Breast epithelium (tissue), 4 donors: ENCODE measurements at regions not wholly inside any gene's neighbourhood (a gene's known extent, or its start where the extent isn't known, plus 50 kb on each side); places are given as distances from the start of the nearest gene placed in this dataset.

Source experiments
- DNase-seq, 2 donors: peaks; one replicate each; pipeline ENCODE4 v3.0.0-alpha.2; 2019; ENCODE audit warnings: low spot score in 2 of 2
- H3K27ac ChIP-seq, 2 donors: fragments of 200-600 bp; sonication (generic) in 1 of 2; one replicate each; pipeline ENCODE4 v1.5.1; 2016 to 2019; ENCODE audit warnings: mild to moderate bottlenecking in 1 of 2
- H3K27me3 ChIP-seq, 2 donors: fragments of 200-600 bp; sonication (generic) in 1 of 2; one replicate each; pipeline versions ENCODE4 v1.5.1 to v1.6.0; 2017 to 2019; ENCODE audit warnings: control low read depth in 1 of 2, mild to moderate bottlenecking in 1 of 2
- H3K36me3 ChIP-seq: fragments of 200-600 bp; one replicate; pipeline ENCODE4 v1.5.1; 2019
- H3K4me1 ChIP-seq, 2 donors: fragments of 200-600 bp; sonication (generic); one replicate each; pipeline ENCODE4 v1.5.1; 2016 to 2019; ENCODE audit warnings: control low read depth in 1 of 2
- H3K4me3 ChIP-seq, 3 donors: fragments of 200-600 bp; sonication (generic); 1 replicate in 2 of 3; 2 replicates in 1 of 3; pipeline ENCODE4 v1.5.1; 2016 to 2019; ENCODE audit warnings: mild to moderate bottlenecking in 3 of 3, moderate library complexity in 2 of 3
- H3K9me3 ChIP-seq, 2 donors: fragments of 200-600 bp; sonication (generic) in 1 of 2; one replicate each; pipeline ENCODE4 v1.5.1; 2016 to 2019; ENCODE audit warnings: control low read depth in 1 of 2
- CTCF ChIP-seq, 3 donors: fragments of 450-650 bp; IDR thresholded peaks; one replicate each; pipeline ENCODE4 v1.5.1; 2016 to 2017; ENCODE audit warnings: antibody characterized with exemption in 3 of 3, mild to moderate bottlenecking in 3 of 3, moderate library complexity in 3 of 3
- POLR2A ChIP-seq: fragments of 450-650 bp; IDR thresholded peaks from one replicate; pipeline ENCODE4 v1.6.1; 2016; ENCODE audit warnings: antibody characterized with exemption, mild to moderate bottlenecking, moderate library complexity
- POLR2AphosphoS5 ChIP-seq, 3 donors: sonication (generic); formaldehyde crosslinking; IDR thresholded peaks; one replicate each; pipeline ENCODE4 v1.6.1; 2017; ENCODE audit warnings: antibody characterized with exemption in 3 of 3
- intact Hi-C: fragments of 100-400 bp; cut with DNase I; formaldehyde crosslinking; loops from one replicate; pipeline ENCODE4 v1.15.1; 2023; ENCODE audit warnings: low total_unique reads

- intact Hi-C loops = no loop called here
- Histone ChIP-seq H3K27me3 (no peaks in the 10 kb centered on the region), H3K9me3 (peaks cover 9 to 11% of the 10 kb centered on the region in 2 donors), H3K4me1 (no peaks in the 10 kb centered on the region), H3K4me3 (no peak overlapping the region), H3K36me3 (no peaks in the 10 kb centered on the region), H3K27ac (no peak overlapping the region)
- TF ChIP-seq CTCF (IDR thresholded peaks at IDR 0.05) (no peak), POLR2AphosphoS5 (IDR thresholded peaks at IDR 0.05) (no peak), POLR2A (no peak)
- no peak for DNase-seq
Measured at GRCh38 chr10:54909165-54909564, 108.1 kb upstream of the PCDH15 start.

GRCh38 chr10:54908019-54908418 is 107.0 kb upstream of the PCDH15 start:
- Histone ChIP-seq H3K4me1 (no peaks in the 10 kb centered on the region), H3K4me3 (no peak overlapping the region), H3K9me3 (peaks cover under 1 to 10% of the 10 kb centered on the region in 2 donors), H3K36me3 (no peaks in the 10 kb centered on the region), H3K27ac (no peak overlapping the region), H3K27me3 (no peaks in the 10 kb centered on the region)
- no peak for TF ChIP-seq CTCF (IDR thresholded peaks at IDR 0.05)
- TF ChIP-seq POLR2A = no peak
- no peak for TF ChIP-seq POLR2AphosphoS5 (IDR thresholded peaks at IDR 0.05)
- DNase-seq = no peak
- intact Hi-C loops = no loop called here

GRCh38 chr10:54906940-54907339 is 105.9 kb upstream of the PCDH15 start:
- no peak overlapping the region for H3K4me3 ChIP-seq
- TF ChIP-seq CTCF (IDR thresholded peaks at IDR 0.05) (no peak), POLR2A (no peak), POLR2AphosphoS5 (IDR thresholded peaks at IDR 0.05) (no peak)
- H3K9me3 ChIP-seq = no peaks in the 10 kb centered on the region
- no peaks in the 10 kb centered on the region for H3K27me3 ChIP-seq
- no peak overlapping the region for H3K27ac ChIP-seq
- H3K36me3 ChIP-seq = no peaks in the 10 kb centered on the region
- DNase-seq = no peak
- intact Hi-C loops = no loop called here
- H3K4me1 ChIP-seq = no peaks in the 10 kb centered on the region

- Histone ChIP-seq H3K27ac (no peak overlapping the region), H3K4me3 (no peak overlapping the region), H3K9me3 (no peaks in the 10 kb centered on the region), H3K27me3 (no peaks in the 10 kb centered on the region), H3K36me3 (no peaks in the 10 kb centered on the region), H3K4me1 (no peaks in the 10 kb centered on the region)
- no peak for DNase-seq
- TF ChIP-seq CTCF (IDR thresholded peaks at IDR 0.05) = no peak
- TF ChIP-seq POLR2AphosphoS5 (IDR thresholded peaks at IDR 0.05) = no peak
- TF ChIP-seq POLR2A = no peak
- intact Hi-C loops = no loop called here
Measured at GRCh38 chr10:54905578-54906192, 104.7 kb upstream of the PCDH15 start.

GRCh38 chr10:54904833-54905232 is 103.8 kb upstream of the PCDH15 start:
- no peak overlapping the region for H3K4me3 ChIP-seq
- H3K27ac ChIP-seq = no peak overlapping the region

More at GRCh38 chr10:54904833-54905232, 103.8 kb upstream of the PCDH15 start:
- Histone ChIP-seq H3K36me3 (no peaks in the 10 kb centered on the region), H3K27me3 (no peaks in the 10 kb centered on the region), H3K9me3 (no peaks in the 10 kb centered on the region), H3K4me1 (no peaks in the 10 kb centered on the region)
- DNase-seq = no peak
- intact Hi-C loops = no loop called here
- TF ChIP-seq POLR2AphosphoS5 (IDR thresholded peaks at IDR 0.05) (no peak), CTCF (IDR thresholded peaks at IDR 0.05) (no peak), POLR2A (no peak)
